HFF-Myc (cell line): ENCODE measurements at regions not wholly inside any gene's neighbourhood (a gene's known extent, or its start where the extent isn't known, plus 50 kb on each side); places are given as distances from the start of the nearest gene placed in this dataset.
"Not testable (repeated sequence)": the region's sequence is repeated elsewhere in the genome, so short reads cannot be mapped to it uniquely, and the experiment has no call there.

ENCODE experiments used
- DNase-seq: peaks from one replicate; pipeline ENCODE4 v3.0.0-alpha.2; 2011; ENCODE audit warnings: low read depth; ENCODE audit errors: extremely low read depth
- H3K4me3 ChIP-seq: replicated peaks from 2 replicates; pipeline ENCODE4 v1.5.1; 2011; ENCODE audit warnings: low read depth, mild to moderate bottlenecking, control low read depth, low read length
- TF ChIP-seq, protein P1 (sequence below): IDR thresholded peaks from 2 replicates; pipeline ENCODE4 v1.5.1; 2012; ENCODE audit warnings: mild to moderate bottlenecking, low read depth, low read length, control low read depth; ENCODE audit errors: missing control alignments

DNA sequence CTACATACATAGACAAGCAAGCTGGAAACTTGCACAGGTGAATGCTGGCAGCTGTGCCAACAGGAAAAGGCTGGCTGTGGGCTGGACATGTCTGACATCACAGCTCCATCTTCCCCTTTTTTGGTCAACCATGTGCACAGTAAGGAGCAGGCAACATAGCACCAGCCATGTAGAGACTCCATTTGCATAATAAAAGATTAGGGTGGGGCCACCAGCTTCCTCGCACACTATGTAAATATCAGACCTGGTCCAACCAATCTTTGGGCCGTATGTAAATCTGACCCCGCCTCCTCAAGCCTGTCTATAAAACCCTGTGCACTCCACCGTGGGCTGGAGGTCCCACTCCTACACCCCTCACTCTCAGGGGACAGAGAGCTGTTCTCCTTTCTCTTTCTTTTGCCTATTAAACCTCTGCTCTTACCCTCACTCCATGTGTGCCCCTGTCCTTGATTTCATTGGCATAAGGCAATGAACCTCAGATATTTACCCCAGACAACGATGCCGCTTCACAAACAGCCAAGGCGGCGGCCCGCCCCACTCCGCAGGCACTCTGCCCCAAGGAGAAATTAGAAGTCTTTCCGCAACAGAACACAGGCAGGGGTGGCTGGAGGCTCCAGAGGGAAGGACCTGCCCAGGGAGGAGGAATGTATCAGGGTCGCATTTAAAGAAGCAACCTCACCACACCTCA lies 862.2 kb downstream of the TRIML1 start:
- TF ChIP-seq, protein P1, sequence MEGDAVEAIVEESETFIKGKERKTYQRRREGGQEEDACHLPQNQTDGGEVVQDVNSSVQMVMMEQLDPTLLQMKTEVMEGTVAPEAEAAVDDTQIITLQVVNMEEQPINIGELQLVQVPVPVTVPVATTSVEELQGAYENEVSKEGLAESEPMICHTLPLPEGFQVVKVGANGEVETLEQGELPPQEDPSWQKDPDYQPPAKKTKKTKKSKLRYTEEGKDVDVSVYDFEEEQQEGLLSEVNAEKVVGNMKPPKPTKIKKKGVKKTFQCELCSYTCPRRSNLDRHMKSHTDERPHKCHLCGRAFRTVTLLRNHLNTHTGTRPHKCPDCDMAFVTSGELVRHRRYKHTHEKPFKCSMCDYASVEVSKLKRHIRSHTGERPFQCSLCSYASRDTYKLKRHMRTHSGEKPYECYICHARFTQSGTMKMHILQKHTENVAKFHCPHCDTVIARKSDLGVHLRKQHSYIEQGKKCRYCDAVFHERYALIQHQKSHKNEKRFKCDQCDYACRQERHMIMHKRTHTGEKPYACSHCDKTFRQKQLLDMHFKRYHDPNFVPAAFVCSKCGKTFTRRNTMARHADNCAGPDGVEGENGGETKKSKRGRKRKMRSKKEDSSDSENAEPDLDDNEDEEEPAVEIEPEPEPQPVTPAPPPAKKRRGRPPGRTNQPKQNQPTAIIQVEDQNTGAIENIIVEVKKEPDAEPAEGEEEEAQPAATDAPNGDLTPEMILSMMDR, result no peak
- no peak for DNase-seq
- H3K4me3 ChIP-seq, result no peak overlapping the region

DNA sequence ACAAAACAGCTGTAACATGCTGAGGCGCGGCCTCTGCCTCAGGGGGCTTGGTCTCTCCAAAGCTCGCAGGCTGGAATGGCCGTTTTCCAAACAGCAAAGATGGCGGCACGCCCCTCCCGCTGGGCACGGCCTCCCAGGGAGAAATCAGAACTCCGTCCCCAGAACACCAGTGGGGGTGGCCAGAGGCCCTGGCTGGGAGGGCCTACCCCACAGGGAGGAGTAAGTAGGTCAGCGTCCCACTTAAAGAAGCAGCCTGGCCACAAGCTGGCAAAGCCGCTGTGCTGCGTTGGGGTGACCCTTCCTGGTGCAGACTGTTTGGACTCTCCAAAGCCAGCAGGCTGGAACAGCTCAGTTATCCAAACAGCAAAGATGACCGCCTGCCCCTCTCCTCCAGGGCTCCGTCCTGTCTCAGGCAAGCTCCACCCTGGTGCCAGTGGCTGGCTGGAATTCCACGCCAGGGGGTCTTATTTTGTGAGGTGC lies 862.8 kb downstream of the TRIML1 start:
- DNase-seq, result no peak
- TF ChIP-seq, protein P1, result no peak
- no peak overlapping the region for H3K4me3 ChIP-seq

DNA sequence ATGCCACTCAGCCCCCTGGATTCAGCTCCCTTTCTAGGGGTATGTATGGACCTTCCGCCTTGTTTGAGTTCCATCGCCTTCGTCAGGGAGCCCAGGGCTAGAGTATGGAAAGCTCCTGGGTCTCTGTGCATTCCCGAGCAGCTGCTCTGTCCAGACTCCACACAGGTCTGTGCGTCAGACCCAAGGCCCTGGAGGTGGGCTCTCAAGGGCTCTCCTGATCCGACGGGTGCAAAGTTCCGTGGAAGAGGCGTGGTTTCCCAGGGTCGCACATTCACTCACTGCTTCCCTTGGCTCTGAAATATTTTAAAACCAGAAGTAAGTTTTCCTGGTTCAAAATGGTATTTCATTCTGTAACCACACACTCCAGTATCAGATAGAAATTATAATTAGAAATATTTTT lies 863.2 kb downstream of the TRIML1 start:
- no peak overlapping the region for H3K4me3 ChIP-seq
- DNase-seq, result no peak
- TF ChIP-seq, protein P1, result no peak

DNA sequence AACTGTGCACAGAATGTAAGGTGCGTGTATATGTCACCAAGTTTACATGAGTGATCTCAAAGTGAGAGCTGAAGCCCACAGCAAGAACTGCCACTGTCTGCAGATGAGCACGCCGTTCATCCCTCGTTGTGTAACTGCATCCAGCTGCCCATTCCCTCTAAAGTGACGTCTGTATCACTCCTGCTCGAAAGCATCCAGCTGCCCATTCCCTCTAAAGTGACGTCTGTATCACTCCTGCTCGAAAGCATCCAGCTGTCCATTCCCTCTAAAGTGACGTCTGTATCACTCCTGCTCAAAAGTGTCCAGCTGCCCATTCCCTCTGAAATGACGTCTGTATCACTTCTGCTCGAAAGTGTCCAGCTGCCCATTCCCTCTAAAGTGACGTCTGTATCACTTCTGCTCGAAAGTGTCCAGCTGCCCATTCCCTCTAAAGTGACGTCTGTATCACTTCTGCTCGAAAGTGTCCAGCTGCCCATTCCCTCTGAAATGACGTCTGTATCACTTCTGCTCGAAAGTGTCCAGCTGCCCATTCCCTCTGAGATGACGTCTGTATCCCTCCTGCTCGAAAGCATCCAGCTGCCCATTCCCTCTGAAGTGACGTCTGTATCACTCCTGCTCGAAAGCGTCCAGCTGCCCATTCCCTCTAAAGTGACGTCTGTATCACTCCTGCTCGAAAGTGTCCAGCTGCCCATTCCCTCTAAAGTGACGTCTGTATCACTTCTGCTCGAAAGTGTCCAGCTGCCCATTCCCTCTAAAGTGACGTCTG lies 871.4 kb downstream of the TRIML1 start:
- DNase-seq, H3K4me3 ChIP-seq: not testable (repeated sequence)

DNA sequence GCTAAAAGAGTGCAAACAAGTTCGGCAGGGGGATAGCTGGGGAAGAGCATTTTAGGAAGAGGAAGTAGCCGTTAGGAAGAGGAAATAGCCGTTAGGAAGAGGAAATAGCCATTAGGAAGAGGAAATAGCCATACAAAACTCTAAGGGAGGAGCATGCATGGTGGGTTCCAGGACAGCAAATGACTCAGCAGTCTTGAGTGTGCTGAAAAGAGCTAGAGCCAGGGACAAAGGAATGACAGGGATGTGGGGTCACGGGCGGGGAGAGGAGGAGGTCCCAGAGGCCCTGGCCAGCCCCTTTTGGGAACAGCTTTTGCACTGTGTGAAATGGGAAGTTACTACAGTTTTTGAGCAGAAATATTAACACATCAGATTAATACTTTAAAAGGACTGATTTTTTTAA lies 882.6 kb downstream of the TRIML1 start:
- peak; percentile 21 for DNase-seq
- no peak overlapping the region for H3K4me3 ChIP-seq
- TF ChIP-seq, protein P1, result no peak

DNA sequence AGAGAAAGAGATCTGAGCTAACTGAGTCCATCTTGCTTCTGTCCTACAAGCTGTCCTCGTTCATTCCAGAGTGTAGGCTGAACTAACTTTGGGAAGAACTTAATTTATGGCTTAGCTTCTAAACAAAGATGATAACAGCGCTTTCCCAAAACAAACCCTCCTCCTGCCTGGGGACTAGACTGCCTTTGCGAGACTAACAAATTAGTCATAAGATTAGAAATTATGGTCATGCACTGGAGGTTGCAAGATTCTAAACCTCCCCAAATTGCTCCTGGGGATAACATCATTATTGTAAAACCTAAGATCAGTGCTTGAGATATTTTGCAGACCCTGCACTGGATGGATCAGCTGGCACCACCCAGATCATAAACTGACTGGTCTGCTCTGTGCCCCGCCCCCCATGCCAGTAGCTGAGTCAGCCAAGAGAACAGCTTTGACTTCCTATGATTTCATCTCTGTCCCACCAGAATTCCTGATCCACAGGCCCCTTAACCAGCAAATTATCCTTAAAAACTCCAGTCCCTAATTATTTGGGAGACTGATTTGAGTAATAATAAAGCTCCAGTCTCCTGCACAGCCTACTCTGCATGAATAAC lies 883.3 kb downstream of the TRIML1 start:
- no peak for DNase-seq
- no peak overlapping the region for H3K4me3 ChIP-seq
- TF ChIP-seq, protein P1, result no peak

DNA sequence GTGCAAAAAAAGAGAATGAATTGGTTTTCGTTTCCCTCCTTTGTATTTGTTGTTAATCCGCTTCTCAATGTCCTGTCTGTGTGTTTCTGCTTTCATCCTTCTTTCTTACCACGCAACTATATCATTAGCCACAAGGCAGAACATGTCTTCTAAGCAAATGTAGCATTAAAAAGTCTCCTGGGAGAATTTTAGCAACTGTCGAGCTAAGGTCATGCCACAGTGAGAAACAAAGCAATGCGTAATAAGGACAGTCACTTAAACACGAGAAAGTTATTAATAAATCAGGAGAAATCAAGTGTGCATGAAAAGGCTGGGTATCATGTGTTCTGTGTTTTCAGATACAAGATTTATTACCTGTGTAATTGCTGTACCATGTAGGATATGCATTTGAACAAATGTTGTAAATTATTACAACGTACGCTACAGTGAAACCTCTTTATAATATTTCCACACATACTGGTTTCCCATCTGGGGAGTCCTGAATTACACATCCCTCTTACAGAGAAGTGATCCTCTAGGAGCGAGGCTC lies 890.8 kb downstream of the TRIML1 start:
- TF ChIP-seq, protein P1, result no peak
- DNase-seq, result no peak
- H3K4me3 ChIP-seq, result no peak overlapping the region
